HepG2 (cell line): ENCODE measurements at regions not wholly inside any gene's neighbourhood (a gene's known extent, or its start where the extent isn't known, plus 50 kb on each side); places are given as distances from the start of the nearest gene placed in this dataset.

ENCODE experiments used
- CTCF ChIP-seq: sonication (generic); formaldehyde crosslinking; IDR thresholded peaks from 2 replicates; pipeline ENCODE4 v1.5.0; 2020; ENCODE audit warnings: mild to moderate bottlenecking, missing genetic modification reagents, moderate library complexity
- DPF2 ChIP-seq: sonication (generic); formaldehyde crosslinking; IDR thresholded peaks from 2 replicates; pipeline ENCODE4 v1.4.0; 2020; ENCODE audit warnings: mild to moderate bottlenecking, low read depth, missing genetic modification reagents, borderline replicate concordance
- E2F1 ChIP-seq: sonication (generic); formaldehyde crosslinking; IDR thresholded peaks from 2 replicates; pipeline ENCODE4 v1.5.0; 2020; ENCODE audit warnings: missing genetic modification reagents
- KDM5B ChIP-seq: sonication (generic); formaldehyde crosslinking; IDR thresholded peaks from 2 replicates; pipeline ENCODE4 v1.4.0; 2020; ENCODE audit warnings: missing genetic modification reagents, mild to moderate bottlenecking, borderline replicate concordance
- KLF16 ChIP-seq, 2 experiments: sonication (generic) in 1 of 2; formaldehyde crosslinking in 1 of 2; IDR thresholded peaks; 2 replicates each; pipeline versions ENCODE4 v1.6.1 to v1.8.0; 2016 to 2023; ENCODE audit warnings: missing genetic modification reagents in 2 of 2, missing compliant biosample characterization in 1 of 2
- TF ChIP-seq, protein P1 (sequence below): sonication (generic); formaldehyde crosslinking; IDR thresholded peaks from 2 replicates; pipeline ENCODE4 v1.4.0; 2020; ENCODE audit warnings: missing genetic modification reagents

- TF ChIP-seq DPF2 (CRISPR knock-in tag): no peak
- TF ChIP-seq KLF16 (CRISPR knock-in tag; IDR thresholded peaks at IDR 0.05): no peak
- TF ChIP-seq CTCF (CRISPR knock-in tag): no peak
- TF ChIP-seq KDM5B (CRISPR knock-in tag): no peak
- TF ChIP-seq, protein P1, sequence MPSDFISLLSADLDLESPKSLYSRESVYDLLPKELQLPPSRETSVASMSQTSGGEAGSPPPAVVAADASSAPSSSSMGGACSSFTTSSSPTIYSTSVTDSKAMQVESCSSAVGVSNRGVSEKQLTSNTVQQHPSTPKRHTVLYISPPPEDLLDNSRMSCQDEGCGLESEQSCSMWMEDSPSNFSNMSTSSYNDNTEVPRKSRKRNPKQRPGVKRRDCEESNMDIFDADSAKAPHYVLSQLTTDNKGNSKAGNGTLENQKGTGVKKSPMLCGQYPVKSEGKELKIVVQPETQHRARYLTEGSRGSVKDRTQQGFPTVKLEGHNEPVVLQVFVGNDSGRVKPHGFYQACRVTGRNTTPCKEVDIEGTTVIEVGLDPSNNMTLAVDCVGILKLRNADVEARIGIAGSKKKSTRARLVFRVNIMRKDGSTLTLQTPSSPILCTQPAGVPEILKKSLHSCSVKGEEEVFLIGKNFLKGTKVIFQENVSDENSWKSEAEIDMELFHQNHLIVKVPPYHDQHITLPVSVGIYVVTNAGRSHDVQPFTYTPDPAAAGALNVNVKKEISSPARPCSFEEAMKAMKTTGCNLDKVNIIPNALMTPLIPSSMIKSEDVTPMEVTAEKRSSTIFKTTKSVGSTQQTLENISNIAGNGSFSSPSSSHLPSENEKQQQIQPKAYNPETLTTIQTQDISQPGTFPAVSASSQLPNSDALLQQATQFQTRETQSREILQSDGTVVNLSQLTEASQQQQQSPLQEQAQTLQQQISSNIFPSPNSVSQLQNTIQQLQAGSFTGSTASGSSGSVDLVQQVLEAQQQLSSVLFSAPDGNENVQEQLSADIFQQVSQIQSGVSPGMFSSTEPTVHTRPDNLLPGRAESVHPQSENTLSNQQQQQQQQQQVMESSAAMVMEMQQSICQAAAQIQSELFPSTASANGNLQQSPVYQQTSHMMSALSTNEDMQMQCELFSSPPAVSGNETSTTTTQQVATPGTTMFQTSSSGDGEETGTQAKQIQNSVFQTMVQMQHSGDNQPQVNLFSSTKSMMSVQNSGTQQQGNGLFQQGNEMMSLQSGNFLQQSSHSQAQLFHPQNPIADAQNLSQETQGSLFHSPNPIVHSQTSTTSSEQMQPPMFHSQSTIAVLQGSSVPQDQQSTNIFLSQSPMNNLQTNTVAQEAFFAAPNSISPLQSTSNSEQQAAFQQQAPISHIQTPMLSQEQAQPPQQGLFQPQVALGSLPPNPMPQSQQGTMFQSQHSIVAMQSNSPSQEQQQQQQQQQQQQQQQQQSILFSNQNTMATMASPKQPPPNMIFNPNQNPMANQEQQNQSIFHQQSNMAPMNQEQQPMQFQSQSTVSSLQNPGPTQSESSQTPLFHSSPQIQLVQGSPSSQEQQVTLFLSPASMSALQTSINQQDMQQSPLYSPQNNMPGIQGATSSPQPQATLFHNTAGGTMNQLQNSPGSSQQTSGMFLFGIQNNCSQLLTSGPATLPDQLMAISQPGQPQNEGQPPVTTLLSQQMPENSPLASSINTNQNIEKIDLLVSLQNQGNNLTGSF (CRISPR knock-in tag): no peak
- no peak for TF ChIP-seq E2F1 (CRISPR knock-in tag)
These were observed 206.9 kb downstream of the WDR11 start for GRCh38 chr10:121058082-121058481.
